AG10803 (cell line): ENCODE measurements at regions not wholly inside any gene's neighbourhood (a gene's known extent, or its start where the extent isn't known, plus 50 kb on each side); places are given as distances from the start of the nearest gene placed in this dataset.
"Not testable (repeated sequence)": the region's sequence is repeated elsewhere in the genome, so short reads cannot be mapped to it uniquely, and the experiment has no call there.

Experiments used
- DNase-seq: peaks from one replicate; pipeline ENCODE4 v3.0.0; 2010; ENCODE audit warnings: low read depth
- H3K4me3 ChIP-seq: 2 replicates; pipeline ENCODE4 v1.5.1; 2011; ENCODE audit warnings: mild to moderate bottlenecking, low read length, control low read depth
- TF ChIP-seq, protein P1 (sequence below): conservative IDR thresholded peaks from 2 replicates; pipeline ENCODE4 v1.5.1; 2011; ENCODE audit warnings: mild to moderate bottlenecking, low read length, control low read depth, inconsistent platforms

DNA sequence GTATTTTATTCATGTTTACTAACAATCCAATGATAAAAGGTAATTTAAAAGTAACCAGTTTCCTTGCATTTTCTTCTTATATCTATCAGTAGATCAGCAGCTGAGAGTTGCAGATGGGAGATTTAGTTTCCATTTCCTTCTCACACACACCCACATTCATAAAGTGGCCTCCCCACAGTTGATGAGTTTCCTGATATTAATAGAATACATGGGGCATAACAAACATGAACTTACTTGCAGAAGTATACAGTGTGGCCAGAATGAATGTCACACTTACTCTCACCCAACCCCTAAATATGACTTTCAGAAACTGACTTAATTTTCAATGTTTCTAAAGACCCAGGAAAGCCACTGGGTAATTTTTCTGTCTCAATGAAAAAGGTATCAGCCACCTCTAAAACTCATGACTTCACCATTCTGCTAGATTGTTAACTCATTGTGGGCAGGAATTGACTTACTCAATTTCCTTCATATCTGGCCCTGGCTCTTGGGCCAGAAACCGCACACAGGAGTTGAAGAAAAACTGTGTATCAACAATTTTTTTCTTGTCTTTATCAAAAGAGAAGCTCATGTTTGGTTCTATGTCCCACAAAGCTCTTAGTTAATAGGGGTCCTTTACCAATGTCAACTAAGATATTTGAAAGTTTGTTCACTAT lies 63.5 kb upstream of the OSMR start:
- no peak overlapping the region for H3K4me3 ChIP-seq
- no peak for DNase-seq
- TF ChIP-seq, protein P1, sequence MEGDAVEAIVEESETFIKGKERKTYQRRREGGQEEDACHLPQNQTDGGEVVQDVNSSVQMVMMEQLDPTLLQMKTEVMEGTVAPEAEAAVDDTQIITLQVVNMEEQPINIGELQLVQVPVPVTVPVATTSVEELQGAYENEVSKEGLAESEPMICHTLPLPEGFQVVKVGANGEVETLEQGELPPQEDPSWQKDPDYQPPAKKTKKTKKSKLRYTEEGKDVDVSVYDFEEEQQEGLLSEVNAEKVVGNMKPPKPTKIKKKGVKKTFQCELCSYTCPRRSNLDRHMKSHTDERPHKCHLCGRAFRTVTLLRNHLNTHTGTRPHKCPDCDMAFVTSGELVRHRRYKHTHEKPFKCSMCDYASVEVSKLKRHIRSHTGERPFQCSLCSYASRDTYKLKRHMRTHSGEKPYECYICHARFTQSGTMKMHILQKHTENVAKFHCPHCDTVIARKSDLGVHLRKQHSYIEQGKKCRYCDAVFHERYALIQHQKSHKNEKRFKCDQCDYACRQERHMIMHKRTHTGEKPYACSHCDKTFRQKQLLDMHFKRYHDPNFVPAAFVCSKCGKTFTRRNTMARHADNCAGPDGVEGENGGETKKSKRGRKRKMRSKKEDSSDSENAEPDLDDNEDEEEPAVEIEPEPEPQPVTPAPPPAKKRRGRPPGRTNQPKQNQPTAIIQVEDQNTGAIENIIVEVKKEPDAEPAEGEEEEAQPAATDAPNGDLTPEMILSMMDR, result no peak

DNA sequence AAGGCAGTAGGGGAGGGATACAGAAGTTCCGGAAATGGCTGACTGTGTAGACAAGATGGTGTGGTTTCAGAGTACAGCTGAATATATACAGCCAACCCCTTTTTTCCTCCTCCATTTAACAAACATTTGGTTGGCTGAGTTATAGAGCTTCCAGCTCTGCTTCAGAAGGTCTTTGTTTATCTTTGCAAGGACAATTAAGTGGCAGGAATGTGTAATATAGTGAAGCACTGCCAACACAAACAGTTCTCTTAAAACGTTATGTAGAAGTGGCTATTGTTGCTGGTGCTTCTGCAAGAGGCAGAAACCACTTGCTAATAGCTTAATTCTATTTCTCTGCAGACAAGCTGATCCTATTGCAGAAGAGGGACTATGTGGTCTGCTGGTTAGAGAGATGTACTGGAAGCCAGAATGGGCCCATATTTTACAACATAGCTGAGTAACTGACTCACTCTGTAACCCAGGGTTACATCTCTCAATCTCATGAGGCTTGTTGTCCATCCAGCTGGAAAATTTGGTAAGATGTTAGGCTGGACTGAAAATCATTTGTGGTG lies 62.7 kb upstream of the OSMR start:
- peak; percentile 99 for DNase-seq

DNA sequence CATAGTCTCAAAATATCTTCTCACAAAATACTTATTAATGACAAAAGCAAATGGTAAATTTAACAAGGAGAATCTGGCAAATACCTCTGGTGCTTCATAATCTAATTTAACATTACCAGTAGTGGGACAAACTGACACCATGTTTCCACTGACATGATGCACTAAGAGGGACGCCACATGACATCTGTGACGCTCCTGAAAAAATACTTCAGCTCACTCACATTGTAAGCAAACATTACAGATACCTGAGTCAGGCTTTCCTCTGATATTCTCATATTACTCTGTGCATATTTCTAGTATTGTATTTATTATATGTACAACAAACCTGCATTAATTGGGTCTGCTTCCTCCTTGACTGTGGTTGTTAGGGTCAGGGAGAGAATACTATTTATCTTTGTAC lies 56.7 kb upstream of the OSMR start:
- no peak for DNase-seq
- TF ChIP-seq, protein P1, result no peak
- no peak overlapping the region for H3K4me3 ChIP-seq

More for the DNA sequence above, 62.7 kb upstream of the OSMR start:
- no peak overlapping the region for H3K4me3 ChIP-seq
- TF ChIP-seq, protein P1, result peak; percentile 35

DNA sequence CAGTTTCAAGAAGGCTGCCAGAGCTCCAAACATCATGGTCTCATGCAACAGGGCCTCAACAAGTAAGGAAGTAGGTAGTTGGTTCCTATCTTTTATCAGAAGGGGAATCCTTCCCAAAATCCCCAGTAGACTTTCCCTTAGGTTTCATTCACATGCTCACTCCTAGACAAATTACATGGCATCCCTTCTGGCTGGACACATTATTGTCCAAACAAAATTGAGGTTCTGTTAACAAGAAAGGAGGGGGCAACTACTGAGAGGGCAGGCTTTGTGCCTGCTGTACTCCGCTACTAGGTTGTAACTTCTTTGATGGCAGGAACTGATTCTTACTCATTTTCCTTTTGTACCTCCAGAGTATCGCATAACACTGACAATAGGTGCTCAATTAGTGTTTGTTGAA lies 56.0 kb upstream of the OSMR start:
- TF ChIP-seq, protein P1, result no peak
- DNase-seq, result no peak
- no peak overlapping the region for H3K4me3 ChIP-seq

DNA sequence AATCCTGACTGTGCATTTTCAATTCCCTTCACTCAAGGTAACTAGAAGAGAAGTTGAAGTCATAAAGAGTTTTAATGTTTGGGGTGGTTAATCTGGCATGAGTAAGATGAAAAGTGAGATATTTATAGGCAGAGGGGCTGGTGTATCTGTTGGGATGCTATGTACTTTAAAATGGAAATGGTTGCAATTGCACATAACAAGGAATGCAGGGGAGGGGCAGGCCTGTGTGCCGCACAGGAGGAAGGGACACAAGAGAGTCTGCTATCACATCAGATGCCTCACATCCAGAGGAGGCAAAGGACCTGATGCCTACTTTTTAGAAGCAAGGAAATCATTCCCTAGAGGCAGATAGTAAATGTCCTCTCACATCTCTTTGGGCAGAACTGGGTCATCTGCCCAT lies 55.5 kb upstream of the OSMR start:
- no peak for DNase-seq
- no peak overlapping the region for H3K4me3 ChIP-seq
- TF ChIP-seq, protein P1, result no peak

DNA sequence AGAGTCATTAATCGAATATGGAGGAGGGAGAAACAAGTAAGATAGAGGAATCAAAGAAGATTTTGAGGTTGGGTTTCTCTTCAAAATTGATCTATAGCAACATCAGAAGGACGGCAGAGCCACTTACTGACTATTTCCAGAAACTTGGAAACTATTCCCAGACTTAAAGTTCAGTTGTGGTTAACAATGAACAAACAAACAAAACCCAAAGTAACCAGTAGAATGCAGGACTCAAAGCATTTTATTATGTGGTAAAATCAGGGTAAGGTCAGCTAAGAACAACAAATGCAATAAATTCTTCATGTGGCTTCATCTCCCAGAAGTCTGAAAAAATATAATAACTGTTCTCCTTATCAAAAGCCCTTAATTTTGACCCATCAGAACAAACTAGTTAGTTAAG lies 54.9 kb upstream of the OSMR start:
- no peak overlapping the region for H3K4me3 ChIP-seq
- TF ChIP-seq, protein P1, result no peak
- no peak for DNase-seq

DNA sequence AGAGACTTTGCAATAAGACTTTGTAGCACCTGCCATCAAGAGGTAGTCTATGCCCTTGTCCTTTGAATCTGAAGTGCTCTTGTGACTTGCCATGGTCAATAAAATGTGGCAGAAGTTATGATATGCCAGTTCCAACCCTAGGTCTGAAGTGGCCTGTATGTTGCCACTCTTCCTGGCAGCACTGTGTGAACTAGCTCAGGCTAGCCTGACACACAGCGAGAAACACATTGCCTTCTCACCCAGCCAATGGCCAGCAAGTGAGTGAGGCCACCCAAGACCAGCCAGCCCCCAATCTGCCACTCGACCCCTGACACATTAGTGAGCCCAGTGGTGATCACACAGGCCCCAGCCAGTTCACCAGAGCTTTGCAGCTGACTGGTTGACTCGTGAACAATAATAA lies 52.7 kb upstream of the OSMR start:
- no peak for DNase-seq
- H3K4me3 ChIP-seq, result no peak overlapping the region
- TF ChIP-seq, protein P1, result no peak

DNA sequence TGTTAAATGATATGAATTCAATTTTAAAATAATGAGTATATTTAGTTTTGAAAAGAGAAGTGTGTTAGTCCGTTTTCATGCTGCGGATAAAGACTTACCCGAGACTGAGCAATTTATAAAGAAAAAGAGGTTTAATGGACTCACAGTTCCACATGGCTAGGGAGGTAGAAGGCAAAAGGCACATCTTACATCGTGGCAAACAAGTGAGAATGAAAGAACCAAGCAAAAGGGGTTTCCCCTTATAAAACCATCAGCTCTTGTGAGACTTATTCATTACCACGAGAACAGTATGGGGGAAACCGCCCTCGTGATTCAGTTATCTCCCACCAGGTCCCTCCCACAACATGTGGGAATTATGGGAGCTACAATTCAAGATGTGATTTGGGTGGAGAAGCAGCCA lies 51.8 kb upstream of the OSMR start:
- not testable (repeated sequence) for H3K4me3 ChIP-seq, DNase-seq
